ENCODE measurements at regions not wholly inside any gene's neighbourhood (a gene's known extent, or its start where the extent isn't known, plus 50 kb on each side); places are given as distances from the start of the nearest gene placed in this dataset.

GRCh38 chr7:25926451-25926850, 225.5 kb upstream of the NFE2L3 start:
- no peaks in the 10 kb centered on the region for H3K4me1 ChIP-seq
- DNase-seq (ENCODE audit: low spot score in 2 of 2) = no peak
- TF ChIP-seq POLR2A (IDR thresholded peaks at IDR 0.05) (no peak), POLR2AphosphoS5 (IDR thresholded peaks at IDR 0.05) (no peak), CTCF (IDR thresholded peaks at IDR 0.05) (no peak)
- H3K36me3 ChIP-seq = no peaks in the 10 kb centered on the region
- intact Hi-C loops (cut with DNase I; ENCODE audit: low total_unique reads) = no loop called here
- no peak overlapping the region for H3K4me3 ChIP-seq
- H3K27me3 ChIP-seq = no peaks in the 10 kb centered on the region
- no peak overlapping the region for H3K27ac ChIP-seq
- no peaks in the 10 kb centered on the region for H3K9me3 ChIP-seq

- no peak for DNase-seq (ENCODE audit: low spot score in 2 of 2)
Measured at GRCh38 chr7:25926891-25927625, 224.9 kb upstream of the NFE2L3 start.

GRCh38 chr7:25927626-25927978, 224.4 kb upstream of the NFE2L3 start:
- H3K9me3 ChIP-seq = no peaks in the 10 kb centered on the region
- no peaks in the 10 kb centered on the region for H3K36me3 ChIP-seq
- no peaks in the 10 kb centered on the region for H3K27me3 ChIP-seq
- no peak for DNase-seq (ENCODE audit: low spot score in 2 of 2)
- H3K4me3 ChIP-seq = no peak overlapping the region
- no peak overlapping the region for H3K27ac ChIP-seq
- intact Hi-C loops (cut with DNase I; ENCODE audit: low total_unique reads) = no loop called here
- no peak for TF ChIP-seq POLR2A (IDR thresholded peaks at IDR 0.05)
- TF ChIP-seq CTCF (IDR thresholded peaks at IDR 0.05) = no peak
- no peak for TF ChIP-seq POLR2AphosphoS5 (IDR thresholded peaks at IDR 0.05)
- no peaks in the 10 kb centered on the region for H3K4me1 ChIP-seq

More at GRCh38 chr7:25926891-25927625, 224.9 kb upstream of the NFE2L3 start:
- H3K27ac ChIP-seq = no peak overlapping the region
- H3K4me1 ChIP-seq = no peaks in the 10 kb centered on the region
- intact Hi-C loops (cut with DNase I; ENCODE audit: low total_unique reads) = no loop called here
- H3K9me3 ChIP-seq = no peaks in the 10 kb centered on the region
- no peaks in the 10 kb centered on the region for H3K27me3 ChIP-seq
- H3K36me3 ChIP-seq = no peaks in the 10 kb centered on the region
- H3K4me3 ChIP-seq = no peak overlapping the region
- TF ChIP-seq POLR2AphosphoS5 (IDR thresholded peaks at IDR 0.05) (no peak), CTCF (IDR thresholded peaks at IDR 0.05) (no peak), POLR2A (IDR thresholded peaks at IDR 0.05) (no peak)

- Histone ChIP-seq H3K27ac (no peak overlapping the region), H3K4me3 (no peak overlapping the region), H3K36me3 (no peaks in the 10 kb centered on the region), H3K4me1 (no peaks in the 10 kb centered on the region), H3K27me3 (no peaks in the 10 kb centered on the region), H3K9me3 (peaks cover 0 to 6% of the 10 kb centered on the region in 2 donors)
- TF ChIP-seq CTCF (IDR thresholded peaks at IDR 0.05) (no peak), POLR2A (IDR thresholded peaks at IDR 0.05) (no peak)
- DNase-seq (ENCODE audit: low spot score in 2 of 2) = no peak
- intact Hi-C loops (cut with DNase I; ENCODE audit: low total_unique reads) = no loop called here
Measured at GRCh38 chr7:25928549-25929330, 223.3 kb upstream of the NFE2L3 start.

- DNase-seq (ENCODE audit: low spot score in 2 of 2) = no peak
- Histone ChIP-seq H3K27ac (no peak overlapping the region), H3K4me3 (no peak overlapping the region), H3K4me1 (no peaks in the 10 kb centered on the region), H3K36me3 (no peaks in the 10 kb centered on the region), H3K9me3 (peaks cover 0 to 13% of the 10 kb centered on the region in 2 donors), H3K27me3 (no peaks in the 10 kb centered on the region)
- intact Hi-C loops (cut with DNase I; ENCODE audit: low total_unique reads) = no loop called here
- TF ChIP-seq CTCF (IDR thresholded peaks at IDR 0.05) (no peak), POLR2AphosphoS5 (IDR thresholded peaks at IDR 0.05) (no peak), POLR2A (IDR thresholded peaks at IDR 0.05) (no peak)
Measured at GRCh38 chr7:25929448-25929847, 222.6 kb upstream of the NFE2L3 start.

All from breast epithelium (tissue), 4 donors.